Endodermal cell (in vitro differentiated cells): ENCODE measurements at regions not wholly inside any gene's neighbourhood (a gene's known extent, or its start where the extent isn't known, plus 50 kb on each side); places are given as distances from the start of the nearest gene placed in this dataset.

Experiments used
- DNase-seq: peaks from one replicate; pipeline ENCODE4 v3.0.0-alpha.2; 2017
- H3K27ac ChIP-seq: 2 replicates; pipeline ENCODE4 v1.5.1; 2013; ENCODE audit warnings: mild to moderate bottlenecking, low read depth, low read length, moderate library complexity
- H3K27me3 ChIP-seq: 2 replicates; pipeline ENCODE4 v1.6.1; 2013; ENCODE audit warnings: mild to moderate bottlenecking, low read length, moderate library complexity; ENCODE audit not compliant: insufficient read depth, control insufficient read depth, poor library complexity, severe bottlenecking
- H3K36me3 ChIP-seq: 2 replicates; pipeline ENCODE4 v1.7.0; 2013; ENCODE audit warnings: mild to moderate bottlenecking, low read length, moderate library complexity; ENCODE audit not compliant: control insufficient read depth, insufficient read depth
- H3K4me1 ChIP-seq: one replicate; pipeline ENCODE4 v1.7.0; 2013; ENCODE audit warnings: low read length; ENCODE audit not compliant: control insufficient read depth, insufficient read depth
- H3K4me3 ChIP-seq: 2 replicates; pipeline ENCODE4 v1.5.1; 2013; ENCODE audit warnings: mild to moderate bottlenecking, low read length, moderate library complexity
- H3K9ac ChIP-seq: 2 replicates; pipeline ENCODE4 v1.6.1; 2013; ENCODE audit warnings: mild to moderate bottlenecking, low read length, moderate library complexity; ENCODE audit not compliant: poor library complexity, severe bottlenecking; ENCODE audit errors: extremely low read depth
- H3K9me3 ChIP-seq: 2 replicates; pipeline ENCODE4 v1.6.1; 2013; ENCODE audit warnings: mild to moderate bottlenecking, low read length, moderate library complexity; ENCODE audit not compliant: control insufficient read depth
- H3K27ac Mint-ChIP-seq: 2 replicates; pipeline ENCODE4 v1.8.0; 2020; ENCODE audit warnings: mixed read lengths
- H3K27me3 Mint-ChIP-seq: 2 replicates; pipeline ENCODE4 v1.8.0; 2021; ENCODE audit warnings: mild to moderate bottlenecking, mixed read lengths; ENCODE audit not compliant: insufficient read depth
- H3K36me3 Mint-ChIP-seq: 2 replicates; pipeline ENCODE4 v1.8.0; 2020; ENCODE audit warnings: low read depth, mixed read lengths
- H3K4me1 Mint-ChIP-seq: 2 replicates; pipeline ENCODE4 v1.8.0; 2020; ENCODE audit warnings: mixed read lengths
- H3K4me3 Mint-ChIP-seq: 2 replicates; pipeline ENCODE4 v1.8.0; 2020; ENCODE audit warnings: mild to moderate bottlenecking, moderate library complexity, mixed read lengths
- H3K9me3 Mint-ChIP-seq: 2 replicates; pipeline ENCODE4 v1.8.0; 2020; ENCODE audit warnings: mild to moderate bottlenecking, mixed read lengths
- WGBS, 2 experiments: methylation state at CpG; one replicate each; pipeline versions ENCODE4 v1.1.5 to v1.1.7; 2013; ENCODE audit warnings: missing lambda C conversion rate in 2 of 2, mixed read lengths in 1 of 2; ENCODE audit not compliant: insufficient coverage in 1 of 2, insufficient read length in 1 of 2; 5-methylcytosine and 5-hydroxymethylcytosine counted together
- TF ChIP-seq, protein P1 (sequence below): fragments of 200-600 bp; sonication (generic); conservative IDR thresholded peaks from 2 replicates; pipeline ENCODE4 v1.5.0; 2021; ENCODE audit warnings: antibody characterized with exemption, mild to moderate bottlenecking

- 92 to 96% methylated on average over 2 to 4 of the region's 4 CpGs for WGBS, 2 experiments
- no peak overlapping the region for H3K4me3 Mint-ChIP-seq
These were observed 116.0 kb upstream of the DIO3 start for GRCh38 chr14:101445278-101445677.

GRCh38 chr14:101446387-101446969 lies 114.8 kb upstream of the DIO3 start:
- Mint-ChIP-seq H3K27ac (no peak overlapping the region), H3K36me3 (no peaks in the 10 kb centered on the region), H3K4me3 (no peak overlapping the region), H3K4me1 (peaks cover 6% of the 10 kb centered on the region), H3K27me3 (no peaks in the 10 kb centered on the region), H3K9me3 (no peaks in the 10 kb centered on the region)
- Histone ChIP-seq H3K27ac (no peak overlapping the region), H3K9ac (no peak overlapping the region), H3K4me3 (no peak overlapping the region), H3K36me3 (no peaks in the 10 kb centered on the region), H3K4me1 (no peaks in the 10 kb centered on the region), H3K9me3 (no peaks in the 10 kb centered on the region), H3K27me3 (no peaks in the 10 kb centered on the region)
- DNase-seq, result peak; percentile 35
- TF ChIP-seq, protein P1, sequence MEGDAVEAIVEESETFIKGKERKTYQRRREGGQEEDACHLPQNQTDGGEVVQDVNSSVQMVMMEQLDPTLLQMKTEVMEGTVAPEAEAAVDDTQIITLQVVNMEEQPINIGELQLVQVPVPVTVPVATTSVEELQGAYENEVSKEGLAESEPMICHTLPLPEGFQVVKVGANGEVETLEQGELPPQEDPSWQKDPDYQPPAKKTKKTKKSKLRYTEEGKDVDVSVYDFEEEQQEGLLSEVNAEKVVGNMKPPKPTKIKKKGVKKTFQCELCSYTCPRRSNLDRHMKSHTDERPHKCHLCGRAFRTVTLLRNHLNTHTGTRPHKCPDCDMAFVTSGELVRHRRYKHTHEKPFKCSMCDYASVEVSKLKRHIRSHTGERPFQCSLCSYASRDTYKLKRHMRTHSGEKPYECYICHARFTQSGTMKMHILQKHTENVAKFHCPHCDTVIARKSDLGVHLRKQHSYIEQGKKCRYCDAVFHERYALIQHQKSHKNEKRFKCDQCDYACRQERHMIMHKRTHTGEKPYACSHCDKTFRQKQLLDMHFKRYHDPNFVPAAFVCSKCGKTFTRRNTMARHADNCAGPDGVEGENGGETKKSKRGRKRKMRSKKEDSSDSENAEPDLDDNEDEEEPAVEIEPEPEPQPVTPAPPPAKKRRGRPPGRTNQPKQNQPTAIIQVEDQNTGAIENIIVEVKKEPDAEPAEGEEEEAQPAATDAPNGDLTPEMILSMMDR, result no peak
- WGBS, 2 experiments, result 92 to 98% methylated on average over 7 to 10 of the region's 10 CpGs

More at GRCh38 chr14:101445278-101445677, 116.0 kb upstream of the DIO3 start:
- no peaks in the 10 kb centered on the region for H3K9me3 ChIP-seq
- Mint-ChIP-seq H3K27me3 (peaks cover 2% of the 10 kb centered on the region), H3K27ac (no peak overlapping the region), H3K4me1 (peaks cover 6% of the 10 kb centered on the region), H3K9me3 (no peaks in the 10 kb centered on the region), H3K36me3 (no peaks in the 10 kb centered on the region)
- no peaks in the 10 kb centered on the region for H3K36me3 ChIP-seq
- H3K27ac ChIP-seq, result no peak overlapping the region
- no peak overlapping the region for H3K4me3 ChIP-seq
- H3K27me3 ChIP-seq, result no peaks in the 10 kb centered on the region
- no peaks in the 10 kb centered on the region for H3K4me1 ChIP-seq
- TF ChIP-seq, protein P1, result no peak
- no peak for DNase-seq
- H3K9ac ChIP-seq, result no peak overlapping the region

DNA sequence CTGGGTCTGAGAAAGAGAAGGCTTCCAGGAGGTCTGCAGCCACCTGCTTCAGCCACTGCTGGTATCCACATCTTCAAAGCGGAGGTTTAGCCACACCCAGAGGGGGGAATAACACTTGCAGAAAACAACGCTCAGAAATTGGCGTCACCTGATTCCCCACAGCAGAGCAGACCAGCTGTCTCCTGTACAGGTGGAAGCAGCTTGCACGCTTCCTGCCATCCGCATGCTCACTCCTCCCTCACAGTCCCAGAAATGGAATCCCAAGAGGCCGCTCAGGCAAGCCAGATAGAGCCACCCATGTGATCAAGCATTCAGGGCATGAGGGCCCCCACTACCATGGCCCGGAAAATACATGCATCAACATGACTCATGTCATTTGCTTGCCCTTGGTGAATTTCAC lies 112.2 kb upstream of the DIO3 start:
- 94 to 100% methylated on average over 6 to 7 of the region's 7 CpGs for WGBS, 2 experiments
- Mint-ChIP-seq H3K36me3 (no peaks in the 10 kb centered on the region), H3K4me3 (no peak overlapping the region), H3K9me3 (no peaks in the 10 kb centered on the region), H3K4me1 (peaks cover 6% of the 10 kb centered on the region), H3K27ac (no peak overlapping the region), H3K27me3 (peaks cover 15% of the 10 kb centered on the region)
- no peaks in the 10 kb centered on the region for H3K4me1 ChIP-seq
- no peaks in the 10 kb centered on the region for H3K36me3 ChIP-seq
- H3K4me3 ChIP-seq, result no peak overlapping the region
- H3K27ac ChIP-seq, result no peak overlapping the region
- peak; percentile 27 for DNase-seq
- TF ChIP-seq, protein P1, result no peak
- H3K9me3 ChIP-seq, result no peaks in the 10 kb centered on the region
- H3K27me3 ChIP-seq, result peaks cover 7% of the 10 kb centered on the region
- H3K9ac ChIP-seq, result no peak overlapping the region
